Activated CD4-positive, alpha-beta T cell treated with anti-CD3 and anti-CD28 coated beads, Interleukin-2, amount 50 U/mL, for 1 hour (primary cell): ENCODE measurements at regions not wholly inside any gene's neighbourhood (a gene's known extent, or its start where the extent isn't known, plus 50 kb on each side); places are given as distances from the start of the nearest gene placed in this dataset.

Experiments
- DNase-seq: peaks from one replicate; pipeline ENCODE4 v3.0.0-alpha.2; 2020

- no peak for DNase-seq
Observed at GRCh38 chr10:3911241-3911640, 126.2 kb upstream of the KLF6 start.

DNA sequence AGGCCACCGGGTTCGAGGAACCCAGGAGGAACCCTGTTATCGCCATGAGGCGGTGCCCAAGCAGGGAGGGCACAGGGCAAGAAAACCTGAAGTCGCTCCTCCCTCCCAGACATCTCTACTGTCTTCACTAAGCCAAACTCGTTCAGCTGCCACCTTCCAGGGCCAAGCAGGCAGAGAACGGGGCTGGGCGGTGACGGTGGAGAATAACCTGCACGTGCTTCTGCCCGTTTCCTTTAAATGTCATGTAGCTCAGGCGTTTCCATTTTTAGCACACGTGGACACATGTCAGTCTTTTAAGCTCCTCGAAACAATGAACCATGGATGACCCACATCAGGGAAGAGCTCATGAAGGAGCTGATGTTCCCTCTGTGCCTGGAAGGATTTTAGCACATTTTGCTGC lies 124.3 kb upstream of the KLF6 start:
- DNase-seq, result no peak

DNA sequence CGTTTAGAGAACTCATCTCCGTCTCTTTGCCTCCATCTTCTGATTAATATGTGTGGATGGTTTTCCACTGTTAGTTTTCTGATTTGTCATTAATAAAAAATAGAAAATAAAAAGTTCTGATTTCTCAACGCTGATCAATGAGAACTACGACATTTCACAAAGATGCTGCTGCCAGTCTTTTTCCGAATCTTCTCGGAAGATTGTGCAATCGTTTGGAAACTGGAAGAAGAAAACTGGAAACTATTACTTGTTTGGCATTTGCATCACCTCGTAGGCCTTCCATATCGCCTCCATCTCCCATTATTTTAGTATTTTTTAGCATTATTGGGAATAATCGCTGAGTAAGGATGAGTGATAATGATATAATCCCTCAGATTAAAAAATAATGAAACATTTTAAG lies 123.2 kb upstream of the KLF6 start:
- DNase-seq, result no peak

GRCh38 chr10:3907514-3907913 lies 122.5 kb upstream of the KLF6 start:
- no peak for DNase-seq

DNA sequence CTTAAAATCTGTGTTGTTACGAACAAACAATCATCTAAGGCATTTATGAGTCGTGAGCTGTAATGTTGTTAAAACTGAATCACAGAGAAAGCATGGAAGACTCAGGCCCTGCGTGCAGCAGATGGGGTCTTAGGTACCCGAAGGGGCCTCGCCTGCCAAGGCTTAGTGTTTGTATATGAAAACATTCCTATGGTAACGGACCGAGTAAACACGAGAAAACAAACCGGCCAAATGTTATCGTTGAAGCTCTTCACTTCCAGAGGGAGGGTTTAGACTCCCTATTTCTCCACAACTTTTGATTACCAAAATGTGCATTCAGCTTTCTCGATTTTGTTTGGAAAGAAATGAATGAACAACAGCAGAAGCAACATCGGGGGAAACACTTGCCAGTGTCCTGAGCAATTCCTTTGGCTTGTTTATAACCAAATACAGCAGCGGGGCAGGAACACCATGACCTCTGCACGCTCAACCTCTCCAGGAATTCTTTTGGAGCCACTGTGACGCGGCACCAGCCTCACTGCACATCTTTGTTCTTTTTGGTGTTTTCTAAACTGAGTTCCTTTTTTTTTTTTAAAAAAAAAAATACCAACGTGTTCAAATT lies 121.6 kb upstream of the KLF6 start:
- no peak for DNase-seq

DNA sequence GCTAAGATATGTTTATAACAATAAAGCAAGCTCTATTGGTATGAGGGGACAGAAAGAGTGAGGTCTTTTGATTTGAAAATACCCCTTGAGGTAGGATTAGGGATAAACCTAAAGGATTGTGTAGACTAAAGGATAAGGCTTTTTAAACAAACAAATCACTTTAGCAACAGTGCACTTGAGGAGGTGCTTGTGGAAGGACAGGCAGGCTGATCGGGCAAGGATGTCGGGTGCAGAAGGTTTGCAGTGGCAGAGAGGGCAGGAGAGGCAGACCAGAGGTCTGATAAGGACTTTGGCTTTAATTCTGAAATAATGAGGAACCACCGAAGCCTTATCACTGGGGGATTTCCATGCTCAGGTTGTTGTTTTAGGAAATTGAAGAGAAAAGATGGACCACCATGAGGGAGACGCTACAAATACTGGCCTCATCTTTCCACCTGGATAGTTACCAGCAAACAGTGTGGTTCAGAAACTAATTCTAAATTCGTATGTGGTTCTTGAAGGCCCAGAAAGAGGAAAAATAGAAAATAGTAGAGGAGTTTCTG lies 119.5 kb upstream of the KLF6 start:
- no peak for DNase-seq

GRCh38 chr10:3902809-3903410 lies 117.9 kb upstream of the KLF6 start:
- DNase-seq, result no peak

GRCh38 chr10:3902054-3902808 lies 117.2 kb upstream of the KLF6 start:
- DNase-seq, result peak; percentile 40

GRCh38 chr10:3901370-3901769 lies 116.4 kb upstream of the KLF6 start:
- DNase-seq, result no peak

GRCh38 chr10:3900391-3900790 lies 115.4 kb upstream of the KLF6 start:
- DNase-seq, result no peak

DNA sequence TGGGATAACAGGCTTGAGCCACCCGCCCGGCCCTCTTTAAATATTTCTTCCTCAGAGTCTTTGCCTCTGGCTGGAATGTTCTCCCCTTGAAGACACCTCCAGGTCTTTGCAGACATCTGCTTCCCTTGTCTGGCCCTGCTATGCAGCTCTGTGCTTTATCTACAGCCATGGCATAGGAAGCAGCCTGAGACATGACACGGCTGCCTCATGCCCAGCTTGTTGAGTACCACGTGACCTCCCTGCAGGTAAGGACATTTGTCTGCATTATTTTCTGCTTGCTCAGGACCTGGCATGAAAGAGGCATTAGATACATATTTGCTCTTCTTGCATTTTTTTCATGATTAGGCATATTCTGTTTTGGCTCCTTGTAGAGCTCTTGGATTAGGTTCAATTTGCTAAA lies 113.8 kb upstream of the KLF6 start:
- DNase-seq, result no peak

DNA sequence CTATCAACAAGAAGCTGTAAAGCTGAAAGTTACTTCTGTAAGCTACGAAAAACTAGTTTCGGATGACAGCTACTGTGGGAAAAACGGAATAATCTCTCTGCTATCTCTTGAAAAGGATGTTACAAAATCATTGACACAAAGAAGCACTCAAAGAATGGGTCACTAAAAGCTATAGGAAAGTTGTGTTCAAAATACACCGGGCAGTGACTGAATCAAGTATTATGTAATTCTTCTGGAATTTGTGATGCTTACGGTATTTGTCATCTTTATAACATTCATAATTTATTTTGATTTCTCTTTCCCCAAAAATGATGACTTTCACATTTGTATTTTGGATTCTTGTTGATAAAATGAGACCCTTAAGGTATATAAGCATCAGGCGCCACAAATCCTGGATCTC lies 112.1 kb upstream of the KLF6 start:
- DNase-seq, result no peak

DNA sequence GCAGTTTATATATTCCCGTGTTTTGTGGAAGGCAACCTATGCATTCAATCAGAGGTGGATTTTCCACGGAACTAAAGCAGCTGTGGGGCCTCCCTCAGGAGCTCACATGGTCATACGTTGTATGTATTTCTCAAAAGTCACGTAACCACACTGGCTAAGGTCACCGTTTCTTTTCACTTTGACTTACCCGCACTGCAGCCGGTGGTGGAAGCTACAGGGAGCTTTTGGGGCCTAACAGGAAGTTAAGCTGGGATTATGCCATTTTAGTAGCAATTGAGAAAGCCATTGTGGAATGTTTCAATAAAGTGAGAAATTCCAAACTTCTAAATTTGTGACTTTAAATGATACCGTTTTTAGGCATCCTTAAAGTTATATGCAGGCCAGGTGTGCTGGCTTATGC lies 111.2 kb upstream of the KLF6 start:
- DNase-seq, result no peak

- no peak for DNase-seq
Observed at GRCh38 chr10:3895045-3895631, 110.1 kb upstream of the KLF6 start.

GRCh38 chr10:3893901-3894563 lies 109.0 kb upstream of the KLF6 start:
- no peak for DNase-seq

DNA sequence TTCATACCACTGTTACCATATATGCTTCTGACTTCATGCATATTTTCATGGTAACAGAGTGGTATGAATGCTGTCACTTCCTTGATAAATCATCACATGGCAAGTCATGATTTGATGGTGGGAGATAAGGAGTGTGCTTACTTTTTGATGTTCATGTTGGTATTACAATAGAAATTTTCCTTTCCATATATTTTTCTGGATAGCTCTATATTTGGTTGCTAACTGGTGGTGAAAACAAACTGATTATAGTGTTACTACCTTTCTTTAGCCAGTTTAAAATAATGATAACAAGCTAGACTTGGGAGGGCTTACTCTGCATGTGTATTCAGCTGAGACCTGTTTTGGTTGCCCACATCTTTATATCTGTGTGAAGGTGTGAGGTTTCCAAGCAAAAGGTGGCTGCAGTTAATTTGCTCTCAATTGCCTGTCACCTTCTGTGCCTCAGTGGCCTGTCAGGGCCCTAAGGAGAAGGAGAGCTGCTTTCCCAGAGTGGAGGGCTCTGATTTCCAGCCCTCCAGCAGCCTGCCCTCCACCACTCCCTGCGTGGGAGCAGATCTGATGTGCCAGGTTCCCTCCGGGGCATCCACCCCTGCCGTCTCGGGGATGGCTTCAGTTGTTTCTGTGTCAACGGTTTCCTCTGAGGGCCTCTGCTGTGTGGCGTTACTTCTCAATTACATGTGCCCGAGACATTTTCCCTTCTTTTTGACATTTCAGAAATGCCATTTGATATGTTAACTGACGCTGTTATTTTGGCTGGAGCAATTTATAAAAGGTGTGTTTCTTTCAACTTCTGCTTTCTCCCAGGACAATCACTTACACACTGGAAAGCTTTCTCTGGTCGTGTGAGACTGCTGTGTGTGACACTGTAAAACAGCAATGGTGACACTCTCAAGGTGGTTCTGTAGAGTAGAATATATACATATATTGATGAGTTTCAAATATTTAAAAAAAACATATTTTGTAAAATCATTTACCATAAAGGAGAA lies 107.7 kb upstream of the KLF6 start:
- no peak for DNase-seq

GRCh38 chr10:3891396-3891795 lies 106.4 kb upstream of the KLF6 start:
- DNase-seq, result no peak

DNA sequence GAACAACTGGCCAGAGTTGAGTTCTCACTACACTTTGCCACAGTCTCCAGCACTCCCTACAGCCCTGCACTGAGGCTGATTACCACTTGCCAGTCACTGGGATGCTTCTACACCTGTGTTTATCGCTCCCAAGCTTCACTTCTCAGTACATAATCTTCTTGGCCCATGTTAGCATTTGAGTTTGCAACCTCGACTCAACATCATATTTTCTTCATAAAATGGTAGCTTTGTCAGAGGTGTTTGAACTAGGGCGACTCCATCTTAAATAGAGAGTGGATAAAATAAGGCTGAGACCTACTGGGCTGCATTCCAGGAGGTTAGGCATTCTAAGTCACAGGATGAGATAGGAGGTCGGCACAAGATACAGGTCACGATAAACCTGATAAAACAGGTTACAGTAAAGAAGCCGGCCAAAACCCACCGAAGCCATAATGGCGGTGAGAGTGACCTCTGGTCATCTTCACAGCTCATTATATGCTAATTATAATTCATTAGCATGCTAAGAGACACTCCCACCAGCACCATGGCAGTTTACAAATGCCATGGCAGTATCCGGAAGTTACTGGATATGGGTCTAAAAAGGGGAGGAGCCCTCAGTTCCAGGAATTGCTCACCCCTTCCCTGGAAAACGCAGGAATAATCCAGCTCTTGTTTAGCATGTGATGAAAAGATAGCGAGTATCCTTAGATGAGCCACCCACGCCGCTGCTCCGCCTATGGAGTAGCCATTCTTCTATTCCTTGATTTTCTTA lies 105.8 kb upstream of the KLF6 start:
- no peak for DNase-seq

DNA sequence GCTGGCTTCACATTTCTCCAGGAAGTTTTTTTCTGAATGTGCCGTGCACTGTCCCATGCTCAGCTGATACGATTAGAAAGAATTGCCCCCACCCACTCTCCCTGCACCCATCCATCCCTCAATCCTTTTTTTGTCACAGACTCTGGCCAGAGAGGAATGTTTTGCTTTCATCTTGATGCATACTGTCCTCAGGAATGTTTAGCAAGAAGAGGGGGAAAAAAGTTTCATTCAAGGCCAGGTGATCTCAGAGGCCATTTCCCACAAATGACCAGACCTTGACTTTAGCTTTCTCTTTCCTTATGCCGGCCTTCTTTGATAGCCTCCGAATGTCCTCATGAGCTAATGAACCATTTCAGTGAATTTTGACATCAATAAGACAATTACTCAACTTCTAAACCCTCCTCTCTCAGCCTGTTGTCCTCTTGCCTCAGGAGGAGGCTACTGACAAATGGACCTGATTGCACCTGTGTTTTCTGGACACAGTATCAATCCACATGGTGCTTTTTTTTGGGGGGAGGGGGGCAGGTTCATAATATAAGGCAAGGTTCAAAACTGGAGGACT lies 105.0 kb upstream of the KLF6 start:
- DNase-seq, result no peak

- peak; percentile 63 for DNase-seq
Observed at GRCh38 chr10:3887885-3888476, 103.0 kb upstream of the KLF6 start.
